ENCODE measurements at regions not wholly inside any gene's neighbourhood (a gene's known extent, or its start where the extent isn't known, plus 50 kb on each side); places are given as distances from the start of the nearest gene placed in this dataset.

DNA sequence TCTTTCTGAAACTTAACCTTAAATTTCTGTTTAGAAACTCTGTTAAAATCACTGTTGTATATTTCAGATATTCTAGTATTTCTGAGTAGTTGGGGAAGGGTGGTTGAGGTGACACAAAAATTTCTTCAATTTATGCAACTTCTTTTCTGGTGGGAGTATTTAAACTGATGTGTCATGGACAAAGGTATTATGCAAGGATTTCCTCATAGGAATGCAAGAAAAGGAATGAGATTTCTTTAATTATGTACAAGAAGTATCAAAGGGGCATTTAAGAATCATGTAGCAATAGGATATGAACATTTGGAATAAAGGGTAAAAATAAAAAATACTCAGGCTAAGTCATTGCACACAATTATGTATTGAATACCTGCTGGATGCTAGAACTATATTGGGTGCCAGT is 575.8 kb upstream of the KLF12 start:
- DNase-seq, result no peak

DNA sequence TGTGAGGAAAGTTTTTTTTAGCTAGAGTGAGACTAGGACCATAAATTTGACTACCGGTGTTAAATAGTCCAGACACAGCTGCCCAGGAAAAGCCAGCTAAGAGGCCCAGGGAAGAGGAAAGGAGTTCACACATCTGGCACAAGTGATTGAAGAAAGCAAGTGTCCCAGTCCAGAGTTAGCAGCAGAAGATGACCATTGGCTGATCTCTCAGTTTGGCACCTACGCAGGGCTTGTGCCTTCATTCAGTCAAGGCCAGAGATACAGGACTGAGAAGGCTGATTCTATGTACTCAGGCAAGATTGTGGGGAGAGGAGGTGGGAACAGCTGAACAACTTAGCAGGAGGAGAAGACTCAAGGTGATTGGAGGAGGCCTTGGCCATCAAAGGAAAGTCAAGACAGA is 575.0 kb upstream of the KLF12 start:
- DNase-seq, result no peak

DNA sequence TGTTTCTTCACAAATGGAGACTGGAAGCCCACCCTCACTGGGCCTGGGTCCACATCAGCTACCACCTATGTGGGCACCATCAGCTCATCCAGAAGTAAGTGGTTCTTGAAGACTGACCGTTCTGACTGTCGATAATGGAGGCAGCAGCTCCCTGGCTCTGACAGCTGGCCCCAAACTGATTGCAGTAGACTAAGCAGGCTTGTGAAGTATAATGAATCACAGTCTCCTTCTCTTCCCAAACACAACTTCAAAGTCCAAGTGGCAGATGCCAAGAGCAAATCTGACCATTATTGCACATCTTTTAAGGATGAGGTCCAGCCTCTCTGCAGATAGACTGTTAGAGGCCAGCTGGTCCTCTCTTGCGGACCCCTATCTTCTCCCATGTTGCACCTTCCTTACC is 574.4 kb upstream of the KLF12 start:
- no peak for DNase-seq

DNA sequence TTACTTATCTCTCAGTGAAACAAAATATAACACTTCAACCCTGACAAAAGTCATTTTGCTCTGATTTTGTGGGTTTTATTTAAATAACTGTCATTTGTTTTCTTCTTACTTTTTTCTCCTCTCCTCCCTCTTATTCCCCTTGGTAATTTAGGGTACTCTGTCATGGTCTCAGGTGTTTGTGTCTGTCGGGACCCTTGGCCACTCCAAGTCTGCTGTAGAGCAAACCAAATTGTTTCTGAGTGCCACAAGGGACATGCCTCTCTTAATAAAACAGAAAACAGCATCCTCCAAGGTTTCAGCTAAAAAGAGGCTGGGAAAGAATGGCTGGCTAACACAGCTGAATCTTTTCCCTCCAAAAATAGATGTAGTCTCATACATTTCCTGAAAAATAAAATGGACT is 573.1 kb upstream of the KLF12 start:
- peak; percentile 44 for DNase-seq

DNA sequence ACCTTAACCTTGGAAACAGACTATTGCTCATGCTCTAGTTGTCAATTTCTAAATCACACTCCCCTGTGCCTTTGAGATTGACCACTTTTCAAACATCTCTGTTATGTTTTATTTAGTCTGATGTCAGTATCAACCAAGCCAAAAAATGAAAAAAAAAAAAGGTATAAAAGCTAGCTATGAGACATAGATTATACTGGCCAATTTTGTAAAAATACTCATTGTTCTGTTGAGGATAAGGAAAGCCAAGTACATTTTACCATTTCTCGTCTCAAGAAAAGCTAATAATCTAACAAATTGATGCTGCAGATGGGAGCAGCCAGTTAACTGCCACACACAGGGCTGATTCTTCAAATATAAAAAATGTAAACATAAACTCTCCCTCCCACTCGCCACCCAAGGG is 572.6 kb upstream of the KLF12 start:
- DNase-seq, result peak; percentile 35

DNA sequence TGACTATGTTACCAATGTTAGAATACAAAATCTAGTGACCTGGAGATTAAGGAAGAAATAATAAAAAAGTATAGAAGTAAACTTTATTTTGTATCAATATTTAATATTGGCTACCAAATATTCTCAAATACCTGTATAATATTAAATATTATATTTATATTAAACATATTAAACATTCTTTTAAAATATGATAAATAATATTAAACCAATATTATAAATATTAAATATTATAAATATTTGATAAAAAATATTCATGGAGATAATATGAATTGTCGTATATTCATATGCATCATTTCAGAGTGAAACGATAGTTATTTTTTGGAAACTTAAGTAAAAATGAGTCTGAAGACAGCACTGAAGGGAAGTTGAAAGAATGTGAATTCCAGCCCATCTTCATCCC is 571.2 kb upstream of the KLF12 start:
- no peak for DNase-seq

DNA sequence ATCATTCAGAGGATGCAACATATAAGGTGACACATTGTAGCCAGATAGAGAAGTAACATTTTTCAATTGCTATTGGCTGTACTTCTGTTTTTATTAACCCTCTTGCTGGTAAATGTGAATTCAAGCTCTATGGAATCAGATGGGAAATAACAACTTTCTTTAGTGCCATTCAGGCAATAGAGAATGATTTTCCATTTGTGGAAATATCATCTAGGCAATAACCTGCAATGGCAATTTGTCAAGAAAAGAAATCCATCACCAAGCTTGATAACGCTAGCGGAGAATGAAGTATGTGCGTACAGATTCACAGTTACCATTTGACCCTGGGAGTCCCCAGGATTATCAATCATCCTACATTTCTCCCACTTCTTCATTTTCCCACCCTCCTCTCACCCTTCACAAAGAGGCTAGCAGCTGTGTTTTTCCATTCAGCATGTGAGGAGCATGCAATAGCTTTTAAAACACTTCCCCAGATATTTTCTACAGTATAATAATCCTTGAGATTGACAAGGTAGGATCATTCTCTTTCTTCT is 569.7 kb upstream of the KLF12 start:
- no peak for DNase-seq

DNA sequence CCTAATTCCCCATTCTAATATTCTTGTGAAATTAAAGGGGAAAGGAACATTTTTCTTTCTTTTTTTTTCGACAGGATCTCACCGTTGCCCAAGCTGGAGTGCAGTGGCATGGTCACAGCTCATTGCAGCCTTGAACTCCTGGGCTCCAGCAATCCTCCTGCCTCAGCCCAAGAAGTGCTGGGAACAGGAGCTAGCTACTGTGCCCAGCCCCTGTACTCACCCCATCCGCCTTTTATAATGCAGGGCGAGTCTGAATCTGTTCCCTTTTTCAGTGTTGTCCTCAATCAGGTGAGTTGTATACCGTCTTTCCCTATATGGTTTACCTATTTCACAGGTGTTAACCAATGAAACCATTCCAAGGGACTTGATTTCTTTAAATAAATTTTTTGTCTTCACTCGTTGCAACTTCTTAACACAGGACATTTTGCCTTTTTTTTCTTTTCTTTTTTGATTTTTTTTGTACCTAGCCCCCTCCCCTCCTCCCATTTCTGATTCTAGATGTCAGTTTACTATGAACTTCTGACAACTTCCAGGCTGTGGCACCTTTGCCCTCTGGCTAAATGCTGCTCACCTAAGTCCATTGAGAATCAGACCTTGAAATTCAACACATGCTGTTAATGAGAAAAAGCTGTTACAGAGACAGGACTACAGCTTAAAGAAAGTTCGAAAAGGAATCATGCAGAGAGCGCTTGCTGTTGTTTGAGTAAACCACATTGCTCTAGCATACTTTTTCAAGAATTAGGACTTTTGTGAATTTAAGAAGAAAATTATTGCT is 562.1 kb upstream of the KLF12 start:
- DNase-seq, result peak; percentile 42

DNA sequence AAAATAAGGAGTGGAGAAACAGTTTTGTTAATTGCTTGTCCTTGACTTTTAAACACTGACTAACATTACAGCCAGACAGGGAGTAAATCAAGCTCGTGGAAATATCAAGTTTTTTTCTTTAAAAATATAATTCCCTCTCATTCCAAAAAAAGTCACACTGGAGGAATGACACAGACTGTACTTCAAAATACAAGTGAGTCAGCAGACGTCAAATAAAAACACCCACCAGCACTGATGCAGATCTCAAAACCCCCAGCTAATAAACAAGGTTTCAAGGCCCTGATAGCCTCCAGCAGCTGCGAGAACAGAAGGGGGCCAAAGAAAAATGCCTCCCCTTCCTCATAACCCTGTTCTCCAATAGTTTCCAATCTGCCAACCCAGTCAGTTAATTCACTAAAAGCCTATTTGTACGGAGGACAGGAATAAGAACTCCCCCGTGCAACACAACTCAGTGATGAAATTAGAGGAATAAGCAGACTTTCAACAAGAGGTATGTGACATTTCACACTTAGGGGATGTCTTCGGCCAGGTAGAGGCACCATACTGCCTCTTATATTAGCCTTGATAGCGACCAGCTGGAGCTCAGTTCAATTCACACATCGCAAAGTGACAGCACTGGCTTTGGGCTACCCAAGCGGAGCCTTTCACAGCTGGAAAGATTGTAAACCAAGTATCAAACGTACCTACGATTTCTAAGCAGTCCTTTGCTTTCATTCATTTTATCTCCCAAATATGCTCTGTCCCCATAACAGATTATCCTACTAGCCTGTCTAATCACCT is 561.0 kb upstream of the KLF12 start:
- DNase-seq, result no peak

DNA sequence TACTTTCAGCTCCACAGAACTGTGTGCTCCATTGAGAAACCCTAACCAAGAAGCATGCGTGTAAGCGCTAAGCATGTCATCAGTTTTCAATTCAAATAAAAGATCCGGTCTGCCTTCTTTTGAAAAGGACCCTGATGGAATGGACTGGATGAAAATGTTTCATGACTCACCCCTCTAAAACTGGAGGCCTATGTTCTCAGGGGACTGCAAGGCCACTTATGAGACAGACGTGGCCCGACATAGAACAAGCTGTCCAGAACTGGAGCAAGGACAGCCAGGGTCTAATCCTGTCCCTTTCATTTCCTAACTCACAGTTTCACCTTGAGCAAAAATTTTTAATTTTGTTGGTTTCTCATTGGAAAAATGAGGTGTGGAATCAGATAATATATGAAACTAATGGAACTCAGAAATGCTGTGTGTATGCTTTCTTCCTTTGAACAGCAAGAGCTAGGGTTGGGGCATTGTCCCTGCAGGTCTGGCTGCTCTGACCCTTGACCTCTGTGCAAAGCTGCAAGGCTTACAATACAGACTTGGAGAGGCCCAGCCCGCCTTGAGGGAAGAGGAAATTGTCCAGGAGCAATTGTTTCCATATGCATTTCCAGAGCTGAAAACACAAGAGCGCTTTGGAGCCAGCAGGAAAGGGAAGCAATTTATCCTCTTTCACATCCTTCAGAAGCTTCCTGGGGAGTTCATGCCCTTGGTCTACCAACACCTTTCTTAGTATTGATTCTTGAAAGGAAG is 553.4 kb upstream of the KLF12 start:
- peak; percentile 69 for DNase-seq

DNA sequence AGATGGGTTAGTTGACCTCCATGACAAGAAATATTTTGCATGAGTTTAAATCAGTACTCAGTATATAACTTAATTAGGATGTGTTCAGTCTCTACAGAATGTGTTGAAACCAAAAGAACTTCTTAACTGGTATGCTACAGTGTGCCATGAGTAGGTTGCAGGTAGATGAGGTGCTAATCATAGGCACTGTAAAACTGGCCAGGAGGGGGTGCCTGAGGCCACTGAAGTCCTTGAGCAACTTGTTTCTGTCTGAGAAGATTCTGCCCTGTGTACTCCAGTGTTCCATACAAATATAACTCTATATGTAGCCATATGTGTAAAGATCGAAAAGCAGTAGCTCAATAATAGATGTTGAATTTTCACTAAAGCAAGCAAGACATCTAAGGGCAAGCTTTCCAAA is 549.2 kb upstream of the KLF12 start:
- DNase-seq, result no peak

DNA sequence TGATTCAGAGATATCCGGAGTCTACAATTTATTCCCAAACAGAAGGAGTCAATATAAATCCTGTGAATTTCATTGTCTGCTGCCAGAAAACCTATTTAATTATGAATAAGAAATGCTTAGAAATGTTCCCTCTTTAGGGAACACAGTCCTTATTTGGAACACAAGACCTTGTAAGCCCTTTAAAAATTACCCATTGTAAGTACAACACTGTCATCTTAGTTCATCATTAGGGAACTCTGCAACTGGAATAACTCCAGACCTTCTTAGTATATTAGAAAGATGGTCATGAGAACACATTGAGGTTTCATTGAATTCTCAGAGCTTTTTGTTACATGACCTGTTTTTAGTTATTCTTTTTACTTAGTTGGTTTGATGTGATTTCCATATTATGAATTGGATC is 548.5 kb upstream of the KLF12 start:
- peak; percentile 32 for DNase-seq

DNA sequence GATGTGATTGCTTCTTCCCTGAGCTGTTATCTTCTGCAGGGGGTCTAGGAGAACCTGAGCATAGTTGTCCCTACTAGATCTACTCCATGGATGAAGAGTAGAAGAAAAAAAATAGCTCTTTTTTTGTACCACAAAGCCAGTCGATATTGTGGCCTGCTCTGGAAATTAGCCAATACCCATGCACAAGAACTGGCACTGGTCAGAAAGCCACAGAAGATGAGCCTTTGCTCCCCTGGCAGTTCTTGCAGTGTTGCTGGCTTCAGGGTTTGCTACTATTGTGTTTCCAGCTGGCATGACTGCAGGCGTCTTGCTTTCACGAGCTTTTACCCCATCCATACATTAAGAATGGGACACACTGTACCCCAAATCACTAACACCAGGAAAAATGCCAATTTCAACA is 547.7 kb upstream of the KLF12 start:
- DNase-seq, result no peak

DNA sequence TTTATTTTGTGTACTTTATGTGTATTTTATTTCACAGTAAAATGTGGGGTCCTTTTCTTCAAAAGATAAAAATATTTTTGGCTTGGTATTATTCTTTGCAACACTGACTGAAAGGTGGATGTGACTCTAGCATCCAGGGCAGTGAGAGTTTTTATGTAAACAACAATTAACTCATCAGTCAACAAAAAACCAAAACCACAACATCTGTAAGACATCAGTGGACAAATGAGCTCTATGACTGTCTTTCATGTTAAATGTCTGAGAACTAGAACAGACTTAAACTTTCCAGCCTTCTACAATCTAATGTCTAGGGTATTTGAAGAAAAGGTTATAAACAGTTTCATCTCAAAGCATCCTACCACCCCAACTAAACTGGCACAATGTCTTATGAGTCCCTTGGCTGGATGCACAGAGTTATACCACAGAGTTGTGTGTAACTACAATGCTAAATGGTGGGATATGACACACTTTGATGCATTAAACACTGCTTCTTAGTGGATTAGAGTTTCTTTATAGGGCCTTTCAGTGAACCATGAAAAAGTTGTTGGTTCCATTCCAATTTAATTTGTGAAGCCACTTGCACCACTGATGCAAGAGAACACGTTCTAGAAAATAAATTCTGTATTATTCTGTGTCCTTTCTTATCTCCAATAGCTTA is 544.2 kb upstream of the KLF12 start:
- peak; percentile 42 for DNase-seq

DNA sequence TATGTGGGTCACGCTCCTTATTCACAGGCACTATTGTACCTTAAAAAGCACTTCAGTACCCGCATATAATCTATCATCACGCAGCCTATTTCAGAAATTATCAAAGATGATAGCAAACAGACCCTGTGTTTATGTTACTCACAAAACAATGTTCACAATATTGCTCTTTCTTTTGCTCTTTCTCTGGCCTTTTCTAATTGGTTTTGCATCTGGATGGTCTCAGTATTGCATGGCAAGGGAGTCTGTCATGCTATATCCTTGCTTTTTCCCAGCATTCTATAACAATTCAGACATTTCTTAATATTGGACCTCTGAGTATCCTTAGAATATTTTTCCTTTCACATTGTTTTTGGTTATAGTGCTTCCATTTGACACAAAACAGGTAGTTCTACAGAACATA is 541.8 kb upstream of the KLF12 start:
- DNase-seq, result peak; percentile 33

DNA sequence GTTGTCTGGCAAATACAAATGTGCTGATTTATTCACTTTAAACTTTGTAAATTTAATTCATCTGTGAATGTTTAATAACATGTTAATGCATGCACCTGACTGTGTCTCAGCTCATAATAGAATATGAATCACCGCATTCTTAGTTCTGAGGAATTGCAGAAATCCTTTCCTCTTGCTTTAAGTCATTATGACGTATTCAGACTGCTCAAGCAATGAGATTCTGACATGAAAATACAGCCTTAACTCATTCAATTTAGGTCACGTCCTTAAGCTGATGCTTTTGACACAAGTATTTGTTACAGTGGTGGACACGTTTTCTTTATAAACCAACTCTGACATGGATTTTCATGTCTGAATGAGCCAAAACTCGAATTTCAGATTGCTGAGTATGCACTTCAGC is 541.0 kb upstream of the KLF12 start:
- DNase-seq, result peak; percentile 28

DNA sequence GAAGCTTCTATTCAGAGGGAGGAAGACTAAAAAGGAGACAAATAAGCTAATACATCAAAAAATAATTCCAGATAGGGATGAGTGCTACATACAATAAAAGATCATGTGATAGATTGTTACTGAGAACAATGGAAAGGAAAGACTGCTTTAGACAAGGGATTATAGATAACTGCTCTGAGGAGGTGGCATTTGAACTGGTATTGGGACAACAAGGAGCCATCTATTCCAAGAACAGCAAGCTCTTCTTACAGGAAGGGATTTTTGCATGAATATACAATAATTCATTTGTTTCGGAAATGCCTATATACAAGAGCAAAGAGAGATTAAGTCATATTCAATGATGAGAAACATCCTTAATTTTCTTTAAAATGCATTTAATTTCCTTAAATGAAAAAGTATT is 540.5 kb upstream of the KLF12 start:
- DNase-seq, result no peak

DNA sequence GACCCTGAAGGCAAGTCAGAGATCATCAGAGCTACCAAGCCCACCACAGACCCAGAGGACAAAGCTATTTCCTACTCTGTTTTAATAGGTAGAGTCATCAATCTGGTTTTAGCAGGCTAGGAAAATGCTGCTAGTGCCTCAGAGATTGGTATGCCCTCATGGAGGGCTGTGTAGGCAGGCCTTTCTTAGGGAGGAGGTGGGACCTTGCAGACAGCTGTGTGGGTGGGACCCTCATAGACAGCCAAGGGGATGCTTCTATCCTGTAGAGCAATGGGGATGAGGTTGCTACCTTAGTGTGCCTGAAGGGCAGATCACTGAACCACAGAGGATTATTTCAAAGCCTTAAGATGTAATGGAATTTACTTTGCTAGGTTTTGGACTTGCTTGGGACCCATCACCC is 534.9 kb upstream of the KLF12 start:
- no peak for DNase-seq

DNA sequence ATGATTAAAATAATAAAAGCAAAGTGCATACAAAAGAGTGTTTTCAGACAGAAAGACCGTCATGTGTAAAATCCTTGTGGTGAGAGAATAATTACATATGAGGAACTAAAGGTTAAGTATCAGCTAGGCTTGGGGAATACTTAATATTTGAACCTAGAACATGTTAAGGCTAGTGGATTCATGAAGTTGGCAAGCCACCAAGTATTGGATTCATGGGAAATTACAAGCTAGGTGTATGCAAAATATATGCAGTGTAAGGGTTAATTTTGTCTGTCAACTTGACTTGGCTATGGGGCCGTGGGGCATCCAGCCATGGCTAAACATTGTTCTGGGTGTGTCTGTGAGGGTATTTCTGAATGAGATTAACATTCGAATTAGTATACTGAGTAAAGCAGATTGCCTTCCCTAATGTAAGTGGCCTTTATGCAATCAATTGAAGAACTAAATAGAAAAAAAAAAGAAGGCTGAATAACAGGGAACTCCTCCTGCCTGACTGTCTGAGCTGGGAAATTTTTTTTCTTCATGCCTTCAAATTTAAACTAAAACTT is 533.5 kb upstream of the KLF12 start:
- no peak for DNase-seq

DNA sequence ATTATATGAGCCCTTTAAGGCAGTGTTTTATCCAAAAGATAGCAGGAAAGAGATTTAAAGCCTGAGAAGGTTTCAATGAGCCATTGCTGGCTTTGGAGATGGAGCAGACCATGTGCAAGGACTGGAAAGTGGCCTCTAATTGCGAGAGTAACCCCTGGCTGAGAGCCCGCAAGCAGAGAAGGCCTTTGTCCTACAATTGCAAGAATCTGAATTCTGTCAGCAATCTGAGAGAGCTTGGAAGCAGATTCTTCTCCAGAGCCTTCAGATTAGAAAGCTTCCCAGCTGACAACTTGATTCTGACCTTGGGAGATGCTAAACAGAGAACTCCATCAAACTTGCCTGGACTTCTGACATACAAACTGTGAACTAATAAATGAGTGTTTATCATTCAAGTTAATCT is 528.7 kb upstream of the KLF12 start:
- peak; percentile 26 for DNase-seq

DNA sequence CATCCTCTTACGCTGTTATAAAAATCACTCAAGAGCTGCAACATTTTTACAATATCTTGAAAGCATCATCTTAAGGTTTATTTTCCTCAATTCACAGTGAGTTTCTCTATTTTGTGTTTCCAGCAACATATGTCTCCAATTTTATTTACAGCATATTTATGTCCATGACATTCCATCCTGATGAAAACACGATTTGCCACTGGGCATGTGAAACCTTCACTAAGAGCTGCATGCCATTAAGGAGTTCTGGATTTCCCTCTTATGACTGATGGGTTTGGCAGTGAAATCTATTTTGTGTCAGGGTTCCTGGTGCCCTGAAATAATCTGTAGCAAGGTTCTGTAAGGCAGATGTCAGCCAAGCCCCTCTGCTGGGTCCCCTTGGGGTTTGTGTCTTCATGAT is 527.6 kb upstream of the KLF12 start:
- no peak for DNase-seq

DNA sequence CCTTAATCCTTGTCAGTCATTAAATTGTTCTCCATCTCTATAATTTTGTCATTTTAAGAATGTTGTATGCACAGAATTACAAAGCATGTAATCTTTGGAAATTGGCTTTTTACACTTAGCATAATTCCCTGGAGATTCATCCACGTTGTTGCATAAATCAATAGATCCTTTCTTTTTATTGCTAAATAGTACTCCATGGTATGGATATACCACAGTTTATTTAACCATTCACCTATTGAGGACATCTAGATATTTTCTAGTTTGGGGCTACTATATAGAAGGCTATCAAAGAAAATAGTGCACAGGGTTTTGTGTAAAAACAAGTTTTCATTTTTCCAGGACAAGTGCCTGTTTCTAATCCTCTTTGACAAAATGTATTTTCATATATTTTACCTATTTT is 523.6 kb upstream of the KLF12 start:
- DNase-seq, result no peak

Data from tongue (tissue), 1 donor.